Midbrain (tissue), 1 donor: ENCODE measurements at regions not wholly inside any gene's neighbourhood (a gene's known extent, or its start where the extent isn't known, plus 50 kb on each side); places are given as distances from the start of the nearest gene placed in this dataset.
"Not testable (repeated sequence)": the region's sequence is repeated elsewhere in the genome, so short reads cannot be mapped to it uniquely, and the experiment has no call there.

ENCODE experiments used
- DNase-seq: peaks from one replicate; lab custom pipeline; 2025; lab: John Stamatoyannopoulos, UW

DNA sequence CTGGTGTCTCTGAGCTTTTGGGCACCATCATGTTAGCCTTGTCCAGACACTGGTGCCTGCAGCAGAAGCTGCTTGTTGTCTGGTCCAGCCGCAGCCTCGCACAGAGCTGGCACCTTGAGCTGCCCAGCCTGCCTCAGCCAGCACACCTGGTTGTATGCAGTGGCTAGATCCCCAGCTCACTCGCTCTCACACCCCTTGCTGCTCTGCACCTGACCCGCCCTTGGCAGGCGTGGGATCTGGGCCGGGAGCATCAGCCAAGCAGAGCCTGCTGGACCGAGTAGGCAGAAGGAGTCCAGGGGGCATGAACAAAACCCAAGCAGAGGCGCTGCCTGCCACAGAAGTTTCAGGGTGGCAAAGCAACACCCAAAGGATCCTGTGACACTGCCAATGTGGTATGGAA lies 79.7 kb upstream of the ITGB1 start:
- no peak for DNase-seq

DNA sequence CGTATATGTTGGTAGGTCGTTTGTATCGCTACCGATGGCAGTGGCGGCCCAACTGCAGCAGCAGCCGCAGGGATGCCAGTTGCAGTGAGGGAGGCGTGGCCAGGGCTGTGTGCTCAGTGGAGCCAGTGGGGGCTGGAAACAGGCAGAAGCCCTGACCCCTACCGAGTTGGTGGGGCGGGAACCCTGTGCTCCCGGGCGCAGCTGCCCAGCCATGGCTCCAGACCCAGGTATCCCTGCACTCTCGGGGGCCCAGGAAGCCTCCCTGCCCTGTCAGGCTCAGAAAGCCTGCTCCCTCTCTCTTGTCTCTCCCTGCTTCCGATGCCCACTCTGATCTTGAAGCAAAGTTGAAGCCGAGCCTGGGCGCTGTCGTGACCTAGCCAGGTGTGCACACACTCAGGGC lies 78.6 kb upstream of the ITGB1 start:
- no peak for DNase-seq

DNA sequence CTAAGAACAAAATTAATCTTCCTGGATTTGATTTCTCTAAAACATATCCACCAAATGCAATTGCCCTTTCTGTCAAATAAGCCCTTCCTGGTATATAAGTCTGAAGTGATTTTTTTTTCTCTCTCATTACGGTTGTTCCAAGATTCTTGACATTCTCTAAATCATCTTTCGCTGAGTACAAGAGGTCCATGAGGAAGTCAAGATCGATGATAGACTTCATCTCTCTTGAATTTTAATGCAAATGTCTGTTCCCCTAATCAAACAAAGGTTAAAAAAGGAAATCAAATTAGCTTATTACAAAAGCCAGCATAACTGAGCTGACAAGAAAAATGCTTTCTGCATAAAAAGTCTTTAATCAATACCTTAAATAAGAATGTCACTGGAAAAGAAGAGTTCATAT lies 77.4 kb upstream of the ITGB1 start:
- no peak for DNase-seq

DNA sequence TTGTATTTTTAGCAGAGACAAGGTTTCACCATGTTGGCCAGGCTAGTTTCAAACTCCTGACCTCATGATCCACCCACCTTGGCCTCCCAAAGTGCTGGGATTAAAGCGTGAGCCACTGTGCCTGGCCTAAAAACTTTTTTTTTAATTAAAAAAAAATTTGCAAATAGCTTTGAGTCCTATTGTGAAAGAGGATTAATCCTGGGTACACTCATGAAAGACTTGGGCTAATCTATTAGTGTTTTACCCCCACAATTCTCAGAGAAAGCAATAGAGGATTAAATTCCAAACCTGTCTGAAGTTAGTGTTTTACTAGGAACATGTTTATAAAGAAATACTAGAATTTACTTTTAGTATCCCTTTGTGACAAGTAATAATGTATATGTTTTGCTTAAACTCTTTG lies 76.9 kb upstream of the ITGB1 start:
- no peak for DNase-seq

DNA sequence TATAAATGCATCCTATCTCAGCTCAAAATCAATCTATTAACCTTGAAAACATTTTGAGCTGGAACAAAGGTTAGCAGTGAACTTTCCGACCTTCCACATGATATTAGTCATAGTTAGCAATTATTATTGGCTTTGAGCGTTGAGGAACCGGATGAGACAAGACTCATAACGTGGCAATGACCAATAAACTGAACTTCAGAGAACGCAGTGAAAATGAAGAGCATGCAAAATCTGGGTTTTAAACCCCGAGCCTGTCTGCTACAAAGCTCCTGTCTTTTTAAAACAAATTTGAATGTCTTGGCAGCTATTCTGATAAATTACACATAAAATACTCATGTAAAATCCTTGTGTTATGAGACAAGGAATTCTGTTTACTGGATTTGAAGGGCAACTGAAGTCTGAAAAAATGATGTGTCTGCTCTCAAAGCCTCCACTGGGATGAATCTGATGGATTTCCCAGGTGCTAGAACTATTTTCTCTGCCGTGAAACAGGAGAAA lies 74.7 kb upstream of the ITGB1 start:
- no peak for DNase-seq

DNA sequence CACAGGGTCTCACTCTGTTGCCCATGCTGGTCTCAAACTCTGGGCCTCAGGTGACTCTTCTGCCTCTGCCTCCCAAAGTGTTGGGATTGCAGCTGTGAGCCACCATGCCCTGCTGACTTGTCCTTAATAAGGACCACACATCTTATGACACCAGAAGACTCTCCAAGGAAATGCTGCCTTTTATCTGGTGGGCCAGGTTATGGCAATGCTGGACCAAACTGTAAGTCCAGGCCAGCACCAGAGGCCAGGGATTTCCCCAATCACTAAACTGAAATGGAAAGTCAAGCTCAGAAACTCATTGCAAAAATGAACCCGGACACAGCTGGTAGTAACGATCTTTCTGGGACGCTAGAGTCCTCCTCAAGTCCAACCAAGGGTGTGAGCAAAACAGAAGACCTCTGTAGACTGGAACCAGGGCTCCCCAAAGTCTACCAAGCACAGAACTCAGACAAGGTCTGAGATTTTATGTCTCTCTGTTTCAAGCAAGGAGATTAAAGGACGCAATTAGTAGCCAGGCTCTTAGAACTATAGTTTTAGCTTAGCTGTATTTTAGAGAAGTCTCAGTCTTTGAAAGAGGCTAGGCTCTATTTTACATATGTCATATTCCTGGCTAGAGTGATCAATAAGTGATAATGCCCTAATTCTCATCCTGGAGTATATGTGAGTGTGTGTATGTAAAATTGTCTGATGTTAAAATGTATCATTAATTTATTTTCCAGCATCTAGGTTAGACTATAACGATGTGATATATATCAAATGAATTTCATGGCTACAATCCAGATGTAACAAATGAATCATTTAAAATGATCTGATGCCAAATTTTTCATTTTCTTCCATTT lies 74.0 kb upstream of the ITGB1 start:
- no peak for DNase-seq

DNA sequence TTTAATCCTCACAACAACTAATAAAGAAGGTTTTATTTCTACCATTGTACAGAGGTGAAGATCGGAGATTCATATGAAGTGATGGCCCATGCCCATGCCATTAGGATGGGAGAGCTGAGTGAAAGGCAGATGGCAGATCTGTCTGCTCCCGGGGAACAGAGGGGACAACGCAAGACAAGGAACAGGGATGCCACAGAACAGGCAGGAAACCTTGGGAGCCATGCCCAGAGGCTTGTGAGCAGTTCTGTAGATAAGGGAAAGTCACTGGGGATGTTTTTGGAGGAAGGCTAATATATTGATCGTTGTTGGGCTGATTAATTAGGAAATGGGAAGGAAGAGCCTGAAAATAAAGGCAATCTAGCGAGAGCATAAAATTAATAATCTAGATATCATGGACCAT lies 73.1 kb upstream of the ITGB1 start:
- DNase-seq: no peak

DNA sequence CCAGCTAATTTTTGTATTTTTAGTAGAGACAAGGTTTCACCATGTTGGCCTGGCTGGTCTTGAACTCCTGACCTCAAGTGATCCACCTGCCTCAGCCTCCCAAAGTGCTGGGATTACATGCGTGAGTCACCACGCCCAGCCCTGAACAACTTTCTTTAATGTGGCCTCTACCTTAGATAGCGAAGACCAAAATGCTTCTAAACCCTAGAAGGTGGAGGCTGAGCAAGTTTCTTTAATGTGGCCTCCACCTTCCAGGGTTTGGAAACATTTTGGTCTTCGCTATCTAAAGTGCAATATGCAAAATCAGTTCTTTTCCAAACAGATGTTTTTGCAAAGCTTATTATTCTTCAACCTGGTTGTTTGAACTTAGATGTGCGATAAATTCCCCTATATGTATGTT lies 70.5 kb upstream of the ITGB1 start:
- DNase-seq: not testable (repeated sequence)

DNA sequence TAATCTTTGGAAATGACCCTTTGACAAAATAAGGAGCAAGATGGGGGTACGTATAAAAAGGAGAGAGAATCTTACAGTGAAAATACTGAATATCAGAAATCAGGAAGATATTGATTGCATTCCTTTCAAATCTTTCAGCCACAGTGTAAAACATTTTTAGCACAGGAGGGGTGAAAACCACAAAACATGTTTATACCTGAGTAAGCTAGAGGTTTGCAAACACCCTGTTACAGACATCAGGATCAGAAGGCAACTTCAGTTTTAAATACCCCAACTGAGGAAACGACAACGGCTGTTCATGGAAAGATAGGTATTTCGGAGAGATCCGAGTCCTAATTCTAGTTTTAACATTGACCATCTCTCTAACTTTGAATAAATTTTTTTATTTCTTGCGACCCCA lies 69.1 kb upstream of the ITGB1 start:
- no peak for DNase-seq

DNA sequence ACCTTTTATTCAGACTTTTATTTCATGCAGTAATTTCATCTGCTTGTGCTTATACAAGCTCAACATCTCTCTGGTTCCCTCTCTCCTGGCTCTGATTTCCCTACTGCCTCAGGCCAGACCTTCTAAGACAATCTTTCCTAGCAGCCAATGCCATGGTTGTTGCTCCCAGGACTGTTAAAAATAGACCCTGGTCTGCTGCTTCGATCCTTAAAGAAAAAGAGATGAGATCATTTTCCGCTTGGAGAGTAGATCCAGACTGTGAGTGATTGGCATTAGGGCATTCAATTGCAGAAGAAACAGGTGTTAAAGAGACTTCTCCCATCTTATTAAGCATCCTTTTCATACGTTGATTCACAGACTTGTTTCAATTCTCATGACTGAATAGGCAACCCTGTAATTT lies 68.4 kb upstream of the ITGB1 start:
- no peak for DNase-seq

DNA sequence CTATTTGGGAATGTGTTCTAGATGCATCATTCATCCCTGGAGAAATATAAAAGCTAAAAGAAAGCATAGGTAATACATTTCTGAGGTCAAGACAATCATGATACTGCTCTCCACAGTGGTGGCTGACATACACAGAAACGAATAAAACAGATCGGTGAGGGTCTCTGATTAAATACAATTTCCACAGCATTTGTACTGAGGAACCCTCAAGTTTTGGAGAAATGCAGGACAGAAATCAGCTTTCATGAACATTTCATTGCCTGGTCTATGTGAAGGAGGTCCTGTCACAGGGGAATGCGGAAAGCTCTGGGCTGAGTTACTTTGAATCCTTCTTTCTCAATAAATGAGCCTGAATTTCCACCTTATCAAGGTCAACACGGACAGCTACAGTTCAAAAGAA lies 67.9 kb upstream of the ITGB1 start:
- DNase-seq: no peak

DNA sequence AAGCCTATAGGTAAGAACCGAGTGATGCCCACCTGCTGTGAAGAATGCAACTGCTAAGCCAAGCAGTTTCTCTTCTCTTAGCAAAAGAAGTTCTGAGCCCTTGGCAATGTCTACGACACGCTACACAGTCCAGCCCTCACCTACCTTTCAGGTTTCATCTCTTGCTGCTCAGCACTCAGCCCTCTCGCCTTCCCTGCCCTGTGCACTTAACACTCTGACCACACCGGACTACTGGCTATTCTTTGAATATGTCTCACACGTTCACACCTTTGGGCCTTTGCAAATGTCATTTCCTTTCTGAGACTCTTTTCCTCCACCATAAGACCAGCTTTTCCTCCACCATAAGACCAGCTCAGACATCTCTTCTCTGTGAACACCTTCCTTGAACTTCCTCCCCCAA lies 67.0 kb upstream of the ITGB1 start:
- no peak for DNase-seq

DNA sequence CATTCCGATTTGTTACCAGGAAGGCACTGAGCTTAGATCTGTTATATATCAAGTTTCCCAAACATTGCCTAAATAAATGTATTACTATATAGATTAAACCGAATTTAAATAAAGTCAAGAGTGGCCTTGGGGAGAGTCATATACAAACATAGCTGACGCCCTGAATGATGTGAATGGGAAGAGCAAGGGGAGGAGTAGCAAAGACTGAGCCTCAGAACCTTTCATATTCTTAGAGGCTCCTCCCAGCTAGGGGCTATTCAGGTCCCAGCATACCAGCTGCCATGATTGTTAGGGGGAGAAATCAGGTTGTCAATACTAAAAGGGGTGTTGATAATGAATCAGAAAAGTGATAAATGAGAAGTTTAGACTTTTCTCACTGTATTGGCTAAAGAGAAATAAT lies 64.7 kb upstream of the ITGB1 start:
- DNase-seq: no peak

DNA sequence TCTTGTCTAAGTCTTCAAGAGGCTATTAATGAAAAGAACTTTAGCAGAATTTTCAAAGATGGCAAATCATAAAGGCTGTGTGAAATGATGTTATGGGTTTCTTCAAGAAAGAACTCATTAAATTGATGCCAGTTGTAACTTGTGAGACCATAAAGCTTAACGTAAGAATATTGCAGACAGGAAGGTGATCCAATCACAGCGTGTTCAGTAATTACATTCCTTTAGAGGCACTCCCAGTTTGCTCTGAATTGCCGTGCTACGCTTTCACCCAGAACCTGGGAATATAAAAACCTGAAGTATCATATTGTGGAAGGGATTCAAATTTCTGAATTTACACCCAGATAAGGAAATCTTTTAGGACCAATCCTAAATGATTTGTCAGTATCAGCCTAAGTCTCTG lies 64.1 kb upstream of the ITGB1 start:
- no peak for DNase-seq

DNA sequence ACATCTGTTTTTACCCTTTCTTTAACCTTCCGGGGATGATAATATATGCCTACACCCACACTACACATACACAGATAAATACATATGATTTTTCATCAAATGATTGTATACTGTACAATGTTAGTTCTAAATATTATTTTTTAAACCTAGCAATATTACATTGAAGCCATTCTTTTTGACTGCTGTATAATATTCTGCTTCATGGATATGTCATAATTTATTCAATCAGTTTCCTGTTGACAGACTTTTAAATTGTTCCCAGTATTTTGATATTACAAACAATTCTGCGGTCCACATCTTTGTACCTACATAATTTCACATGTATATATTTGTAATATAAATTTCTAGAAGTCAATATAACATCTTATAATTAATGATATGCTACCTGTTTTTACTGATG lies 59.0 kb upstream of the ITGB1 start:
- DNase-seq: no peak

DNA sequence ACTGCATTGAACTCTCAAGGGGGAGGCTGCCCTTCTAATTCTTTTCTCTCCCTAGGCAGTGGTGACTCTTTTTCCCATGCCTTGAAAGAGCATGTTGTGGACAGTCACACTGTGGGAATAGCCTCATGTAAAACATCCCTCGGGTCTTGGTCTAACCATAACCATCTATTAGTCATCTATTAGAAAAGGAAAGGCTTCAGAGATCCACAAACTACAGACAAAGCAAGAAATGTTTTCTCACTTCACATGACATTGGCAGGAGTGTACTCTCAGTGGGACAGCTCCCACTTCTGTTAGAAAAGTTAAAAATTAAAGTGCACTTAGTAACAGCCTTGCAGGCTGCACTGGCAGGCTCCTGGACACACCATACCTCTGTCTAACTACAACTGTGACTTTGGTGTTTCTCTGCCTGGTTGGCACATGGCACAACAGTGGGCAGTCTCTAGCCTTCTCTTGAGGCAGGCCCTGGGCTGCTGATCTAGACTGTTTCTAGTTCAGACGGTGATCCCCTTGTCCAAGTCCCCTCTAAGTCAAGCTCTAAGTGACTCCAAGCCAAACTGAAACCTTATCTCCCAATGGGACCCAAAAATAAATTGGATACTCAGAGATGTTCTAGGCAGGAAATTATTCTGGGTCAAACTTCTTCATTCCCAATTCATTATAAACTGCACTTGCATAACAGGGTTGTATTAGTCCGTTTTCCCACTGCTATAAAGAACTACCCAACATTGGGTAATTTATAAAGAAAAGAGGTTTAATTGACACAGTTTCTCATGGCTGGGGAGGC lies 57.9 kb upstream of the ITGB1 start:
- DNase-seq: no peak

DNA sequence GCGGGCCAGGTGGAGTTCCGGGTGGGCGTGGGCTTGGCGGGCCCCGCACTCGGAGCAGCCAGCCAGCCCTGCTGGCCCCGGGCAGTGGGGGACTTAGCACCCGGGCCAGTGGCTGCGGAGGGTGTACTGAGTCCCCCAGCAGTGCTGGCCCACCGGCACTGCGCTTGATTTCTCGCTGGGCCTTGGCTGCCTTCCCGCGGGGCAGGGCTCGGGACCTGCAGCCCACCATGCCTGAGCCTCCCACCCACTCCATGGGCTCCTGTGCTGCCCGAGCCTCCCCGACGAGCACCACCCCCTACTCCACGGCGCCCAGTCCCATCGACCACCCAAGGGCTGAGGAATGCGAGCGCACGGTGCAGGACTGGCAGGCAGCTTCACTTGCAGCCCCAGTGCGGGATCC lies 55.3 kb upstream of the ITGB1 start:
- not testable (repeated sequence) for DNase-seq

DNA sequence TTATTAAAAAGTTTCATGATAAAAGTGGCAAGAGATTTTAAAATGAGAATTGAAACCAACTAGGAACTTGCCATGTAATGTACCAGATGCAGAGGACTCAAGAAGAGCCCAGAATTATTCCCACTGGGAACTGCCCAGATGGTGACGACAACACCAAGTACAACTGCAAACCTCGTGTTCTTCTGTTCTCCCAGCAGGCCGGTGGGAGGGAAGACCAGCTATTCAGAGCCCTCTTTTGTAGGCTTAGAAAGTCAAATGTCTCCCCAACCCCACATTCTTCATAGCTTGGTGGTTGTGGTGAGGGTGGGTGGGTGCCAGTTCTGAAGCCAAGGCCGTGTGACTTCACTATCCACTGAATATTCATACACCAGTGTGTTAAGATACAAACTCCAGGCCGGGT lies 54.3 kb upstream of the ITGB1 start:
- no peak for DNase-seq

DNA sequence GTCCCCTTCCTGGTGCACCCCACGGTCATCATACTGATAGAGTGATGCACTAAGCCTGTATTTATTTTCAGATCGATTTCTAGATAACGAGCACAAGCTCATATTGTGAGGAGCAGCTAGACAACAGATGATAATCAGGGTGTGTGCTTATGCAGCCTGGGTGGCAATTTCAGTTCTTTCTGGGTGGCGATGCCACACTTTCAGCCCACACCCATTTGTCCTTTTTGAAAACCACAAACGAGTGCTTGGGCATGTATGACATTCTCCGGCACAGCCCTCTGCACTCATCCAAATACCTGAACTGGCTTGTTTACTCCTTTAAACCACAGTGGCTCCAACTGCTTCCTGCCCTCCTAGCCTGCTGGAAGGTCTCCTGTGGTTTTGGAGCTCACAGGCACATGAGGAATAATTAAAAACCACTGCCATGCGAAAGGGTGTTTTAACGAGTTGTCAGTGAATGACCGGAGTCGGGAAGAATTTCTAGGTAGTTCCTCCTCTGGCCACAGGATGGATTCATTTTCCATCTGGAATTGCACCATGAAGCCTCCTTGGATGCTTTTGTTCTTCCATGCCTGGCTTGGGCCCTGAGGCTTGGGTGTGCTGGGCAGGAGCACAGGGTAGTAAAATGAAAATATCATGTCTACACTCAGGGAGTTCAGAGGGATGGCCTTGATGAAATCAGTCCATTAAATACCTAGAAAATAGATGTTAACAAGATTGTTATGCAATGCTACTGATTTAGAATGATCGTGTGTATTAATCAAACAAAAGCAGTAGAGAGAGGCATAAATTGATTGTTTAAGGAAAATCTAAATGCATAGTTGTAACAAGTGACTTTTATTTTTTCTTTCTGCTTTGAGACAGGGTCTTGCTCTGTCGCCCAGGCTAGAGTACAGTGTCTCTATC lies 52.4 kb upstream of the ITGB1 start:
- DNase-seq: no peak

DNA sequence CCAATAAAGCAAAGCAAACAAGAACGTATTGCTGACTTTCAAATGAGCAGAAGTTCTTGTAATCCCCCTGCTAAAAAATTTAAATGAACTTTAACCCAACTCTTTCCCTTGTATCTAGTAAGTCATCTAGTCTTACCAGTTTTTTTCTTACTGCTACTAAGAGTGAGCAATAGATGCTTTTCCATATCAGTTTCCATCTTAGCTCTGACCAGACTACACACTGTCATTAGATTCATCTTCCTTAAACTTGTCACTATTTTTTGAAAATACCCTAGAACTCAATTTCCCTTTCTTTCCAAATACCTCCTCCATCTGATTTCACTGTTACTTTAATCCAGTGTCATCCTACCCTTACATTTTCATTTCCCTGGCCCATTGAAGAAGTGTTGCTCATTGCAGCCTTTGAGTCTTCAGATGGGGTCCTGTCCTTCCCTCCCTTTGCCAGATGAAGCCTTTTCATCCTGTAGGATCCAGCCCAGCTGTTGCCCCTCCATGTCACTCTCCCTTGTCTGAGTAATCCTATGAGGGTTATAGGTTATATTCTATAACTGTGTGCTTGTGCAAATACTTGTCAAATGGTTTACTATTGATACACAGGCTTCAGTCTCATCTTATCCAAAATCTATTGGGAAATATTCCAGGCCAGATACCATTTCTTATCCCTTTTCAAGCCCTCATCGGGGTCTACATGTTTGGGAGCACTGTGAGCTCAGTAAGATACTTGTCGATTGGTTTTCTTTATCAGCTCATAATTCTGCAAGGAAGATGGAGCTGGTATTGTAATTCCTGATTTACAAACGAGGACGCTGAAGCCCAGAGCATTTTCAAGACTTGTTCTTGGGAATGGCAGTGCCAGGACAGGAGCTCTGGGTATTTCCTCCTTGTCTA lies 51.5 kb upstream of the ITGB1 start:
- DNase-seq: no peak

DNA sequence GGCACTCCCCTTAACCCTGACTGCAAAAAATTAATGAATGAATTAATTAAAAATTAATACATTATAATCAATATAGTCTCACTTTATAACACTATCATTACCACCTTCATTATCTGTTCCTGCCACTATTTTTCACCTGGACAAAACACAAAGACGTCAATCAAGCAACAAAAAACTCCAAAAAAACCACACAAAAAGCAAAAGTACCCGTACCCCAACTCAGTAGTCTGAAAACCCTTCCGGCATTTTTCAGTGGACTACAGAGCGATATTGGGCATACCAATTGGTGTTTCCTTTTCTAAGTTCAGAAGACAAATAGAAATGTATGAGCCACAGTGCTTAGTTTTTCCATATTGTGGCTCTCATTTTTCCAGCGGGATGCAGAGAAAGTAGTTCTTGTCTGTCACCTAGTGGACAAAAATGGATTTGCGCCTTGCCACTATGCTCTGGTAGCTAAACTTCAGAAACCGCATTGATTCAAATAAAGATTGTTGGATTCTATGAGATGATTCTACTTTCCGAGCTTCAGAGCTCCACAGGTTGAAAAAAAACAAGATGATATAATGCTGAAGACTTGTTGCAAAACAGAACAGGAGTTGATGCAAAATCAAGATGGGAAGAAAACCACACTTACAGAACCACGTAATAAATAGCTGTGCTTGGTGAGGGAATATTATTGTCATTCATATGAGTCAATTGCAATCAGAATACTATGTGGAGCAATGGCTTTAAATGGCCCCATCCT lies 50.6 kb upstream of the ITGB1 start:
- peak; percentile 79 for DNase-seq
